HG03378 (cell line): ENCODE measurements at regions not wholly inside any gene's neighbourhood (a gene's known extent, or its start where the extent isn't known, plus 50 kb on each side); places are given as distances from the start of the nearest gene placed in this dataset.

ENCODE experiments used
- ATAC-seq: cut with Tn5 transposase; IDR thresholded peaks from one replicate; pipeline ENCODE4 v1.9.1; 2021; ENCODE audit warnings: mild to moderate bottlenecking, moderate library complexity; ENCODE audit not compliant: unreplicated experiment

DNA sequence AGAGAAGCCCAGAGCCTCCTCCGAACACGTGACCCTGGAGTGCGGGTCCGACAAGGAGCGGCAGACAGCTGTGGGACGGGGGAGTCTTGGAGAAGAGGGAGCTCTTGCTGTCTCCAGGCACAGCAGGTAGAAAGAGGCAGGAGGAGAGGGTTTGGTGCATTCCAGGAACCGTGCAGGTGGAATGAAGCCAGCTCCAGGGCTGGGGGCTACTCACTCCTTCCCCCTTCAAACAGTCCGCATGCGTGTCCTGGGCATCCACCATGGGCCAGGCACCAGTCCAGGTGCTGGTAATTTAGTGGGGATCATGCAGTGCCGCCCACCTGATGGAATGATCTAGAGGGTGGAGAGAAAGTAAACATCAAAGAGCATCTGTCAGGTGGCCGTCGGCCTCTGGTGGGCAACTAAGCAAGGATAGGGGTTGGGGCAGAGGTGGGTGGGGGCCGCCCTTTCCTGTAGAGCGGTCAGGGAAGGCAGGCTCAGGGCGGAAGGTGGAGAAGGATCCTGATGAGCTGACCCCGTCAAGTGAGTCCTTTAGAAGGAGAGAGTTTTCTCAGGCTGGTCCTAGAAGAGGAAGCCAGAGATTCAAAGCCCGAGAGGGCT, 850.0 kb downstream of the TBC1D22A start:
- no peak for ATAC-seq

DNA sequence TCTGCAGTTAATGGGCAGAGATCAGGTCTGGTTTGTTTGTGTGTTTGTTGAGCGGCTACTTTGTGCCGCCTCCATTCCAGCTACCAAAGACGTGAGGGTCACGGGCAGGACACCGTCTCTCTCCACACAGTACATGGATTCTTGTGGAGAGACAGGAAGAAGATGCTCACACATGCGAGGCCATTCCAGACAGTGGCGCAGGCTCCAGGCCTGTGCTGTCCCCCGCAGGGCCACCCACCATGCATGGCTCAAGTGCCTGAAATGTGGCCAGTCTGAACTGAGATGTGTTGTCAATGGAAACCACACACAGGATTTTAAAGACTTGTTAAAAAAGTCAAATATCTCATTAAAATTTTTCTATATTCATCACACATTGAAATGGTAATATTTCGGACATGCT, 848.3 kb downstream of the TBC1D22A start:
- no peak for ATAC-seq

DNA sequence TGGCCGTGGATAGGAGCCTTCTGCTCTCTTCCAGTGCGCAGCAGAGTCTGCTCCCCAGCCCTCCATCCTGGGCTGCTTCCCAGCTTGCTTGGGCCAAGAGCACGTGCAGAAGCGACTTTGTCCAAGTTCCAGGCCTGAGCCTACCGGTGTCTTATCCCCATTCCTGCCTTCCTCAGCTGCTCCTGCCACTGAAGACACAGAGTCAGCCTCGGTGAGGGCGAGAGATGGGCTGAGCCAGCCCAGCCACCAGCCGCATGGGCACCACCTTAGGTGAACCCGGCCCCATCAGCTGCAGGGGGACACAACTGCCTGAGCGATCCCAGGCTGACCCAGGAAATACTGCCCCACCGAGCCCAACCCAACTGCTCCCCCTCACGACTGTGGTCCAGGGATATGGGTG, 847.8 kb downstream of the TBC1D22A start:
- no peak for ATAC-seq

DNA sequence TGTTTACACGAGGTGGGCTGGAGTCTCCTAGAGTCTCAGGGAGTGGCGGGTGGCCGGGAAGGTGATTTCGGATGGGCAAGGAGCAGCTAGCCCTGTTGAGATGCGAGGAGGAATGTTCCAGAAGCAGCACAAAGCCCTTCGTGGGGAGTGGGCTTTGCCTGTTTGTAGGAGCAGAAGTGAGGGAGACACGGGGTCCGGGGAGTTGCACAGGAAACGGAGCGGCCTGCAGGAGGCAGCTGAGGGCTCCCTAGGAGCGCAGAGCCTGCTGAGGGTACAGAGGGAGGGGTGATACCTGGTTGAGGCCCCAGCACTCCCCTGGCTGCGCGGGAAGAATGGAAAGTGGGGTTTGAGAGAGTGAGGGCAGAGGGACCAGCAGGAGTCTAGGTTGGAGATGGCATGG, 847.2 kb downstream of the TBC1D22A start:
- ATAC-seq, result no peak

DNA sequence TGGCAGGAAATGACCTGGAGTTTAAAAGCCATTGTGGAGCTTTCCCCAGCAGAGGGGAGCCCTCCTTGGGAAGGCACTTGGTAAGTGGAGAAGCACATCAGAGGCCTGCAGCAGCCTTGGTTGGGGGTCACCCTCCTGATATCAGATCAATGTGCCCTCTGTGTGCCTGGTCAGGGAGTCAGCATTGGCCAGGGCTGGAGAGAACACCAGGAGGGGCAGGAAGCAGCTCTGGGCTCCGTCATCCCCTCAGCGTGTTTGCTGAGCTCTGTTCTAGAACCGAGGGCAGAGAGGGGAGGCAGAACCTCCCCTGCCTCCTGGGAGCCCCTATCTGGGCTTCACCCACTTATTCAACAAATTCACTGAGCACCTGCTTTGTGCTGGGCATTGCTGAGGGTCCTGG, 846.0 kb downstream of the TBC1D22A start:
- ATAC-seq, result no peak

DNA sequence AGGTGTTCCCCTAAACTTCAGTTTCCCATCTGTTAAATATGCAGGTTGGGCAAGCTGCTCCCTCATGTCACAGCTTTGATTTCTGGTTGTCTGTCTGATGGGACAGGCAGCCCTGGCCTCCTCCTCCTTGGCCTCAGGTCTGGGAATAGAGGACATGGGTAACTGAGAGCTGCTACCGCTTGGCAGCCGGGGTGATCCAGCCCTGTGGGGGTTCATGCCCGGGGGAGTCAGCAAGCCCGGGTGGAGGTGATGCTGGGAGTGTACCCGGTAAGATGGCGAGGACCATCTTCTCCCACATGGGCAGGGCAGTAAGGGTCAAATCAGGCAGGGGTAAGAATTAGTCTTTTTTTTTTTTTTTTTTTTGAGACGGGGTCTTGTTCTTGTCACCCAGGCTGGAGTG, 845.0 kb downstream of the TBC1D22A start:
- no peak for ATAC-seq

DNA sequence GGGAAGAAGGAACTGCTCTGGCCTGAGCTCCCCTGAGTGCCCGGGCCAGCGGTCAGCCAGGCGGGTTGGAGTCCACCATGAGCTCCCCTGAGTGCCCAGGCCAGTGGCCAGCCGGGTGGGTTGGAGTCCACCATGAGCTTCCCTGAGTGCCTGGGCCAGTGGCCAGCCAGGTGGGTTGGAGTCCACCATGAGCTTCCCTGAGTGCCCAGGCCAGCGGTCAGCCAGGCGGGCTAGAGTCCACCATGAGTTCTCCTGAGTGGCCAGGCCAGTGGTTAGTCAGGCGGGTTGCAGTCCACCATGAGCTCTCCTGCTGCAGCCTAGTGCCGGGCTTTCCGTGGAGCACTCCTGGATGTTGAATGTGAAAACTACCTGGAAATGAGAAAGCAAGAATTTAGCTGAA, 844.0 kb downstream of the TBC1D22A start:
- ATAC-seq, result no peak

DNA sequence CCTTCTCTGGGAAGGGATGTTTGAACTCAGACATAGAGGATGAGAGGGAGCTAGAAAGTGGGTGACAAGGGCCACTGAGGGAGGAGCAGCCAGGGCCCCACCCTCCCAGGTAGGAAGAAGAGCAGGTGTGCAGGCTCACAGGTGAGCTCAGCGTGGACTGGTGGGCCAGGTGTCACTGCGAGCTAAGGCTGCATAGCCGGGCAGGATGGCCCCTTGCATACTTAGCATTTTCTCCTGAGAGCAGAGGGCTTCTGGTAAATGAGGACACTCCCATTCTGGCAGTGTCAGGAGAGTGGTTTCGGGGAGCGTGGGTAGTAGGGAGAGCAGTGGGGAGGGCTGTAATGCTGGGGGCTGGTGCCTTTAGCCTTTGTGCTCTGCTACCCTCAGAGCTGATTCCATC, 843.4 kb downstream of the TBC1D22A start:
- ATAC-seq, result no peak

DNA sequence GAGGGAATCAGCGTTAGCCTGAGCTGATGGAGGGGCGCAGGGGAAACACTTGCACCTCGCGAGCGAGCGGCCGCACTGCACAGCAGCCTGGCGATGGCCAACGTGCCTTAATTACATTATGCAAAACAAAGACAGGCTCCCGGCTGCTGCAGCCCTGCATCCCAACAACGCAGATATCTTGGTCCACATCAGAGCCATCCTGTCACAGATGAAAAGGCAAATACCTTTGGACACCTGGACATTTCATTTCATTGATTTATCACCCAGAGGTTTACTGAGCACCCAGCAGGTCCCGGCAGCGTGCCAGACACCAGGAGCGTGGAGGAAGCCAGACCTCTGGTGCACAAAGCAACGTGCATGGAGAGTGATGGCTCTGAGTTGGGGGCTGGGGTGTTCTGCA, 843.0 kb downstream of the TBC1D22A start:
- ATAC-seq, result no peak

DNA sequence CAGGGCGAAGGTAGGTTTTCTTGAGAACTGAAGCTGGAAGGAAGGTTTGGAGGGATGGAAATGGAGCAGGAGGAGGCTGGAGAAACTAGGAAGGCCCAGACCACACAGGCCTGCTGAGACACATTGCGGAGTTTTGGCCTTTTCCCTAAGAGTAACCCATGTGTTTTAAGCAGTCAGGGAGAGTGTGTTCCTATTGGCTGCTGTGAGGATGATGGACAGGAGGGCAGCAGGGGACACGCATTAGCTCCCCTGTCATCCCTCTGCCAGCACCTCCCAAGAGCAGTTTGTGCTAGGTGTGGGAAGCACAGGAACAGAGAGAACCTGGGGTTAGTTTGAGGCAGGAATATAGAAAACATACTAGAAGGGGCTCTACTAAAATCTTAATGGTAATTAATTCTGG, 842.1 kb downstream of the TBC1D22A start:
- ATAC-seq, result no peak

DNA sequence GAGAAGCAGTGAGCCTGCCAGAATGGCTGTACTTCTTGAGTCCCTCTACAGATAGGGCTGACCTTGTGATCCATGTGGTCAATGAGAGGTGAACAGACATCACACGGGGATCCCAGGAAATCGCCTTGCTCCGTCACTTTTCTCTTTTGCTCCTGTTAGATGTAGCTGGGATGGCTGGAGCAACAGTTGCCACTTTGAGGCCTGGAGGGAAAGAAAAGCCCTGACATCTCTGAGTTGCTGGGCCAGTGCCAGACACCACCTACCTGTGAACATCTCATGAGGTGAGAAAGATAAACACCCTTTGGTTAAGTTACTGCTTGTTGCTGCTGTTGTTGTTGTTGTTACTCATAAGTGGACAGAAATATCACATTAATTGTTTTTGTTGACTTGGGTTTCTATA, 840.3 kb downstream of the TBC1D22A start:
- ATAC-seq, result no peak

DNA sequence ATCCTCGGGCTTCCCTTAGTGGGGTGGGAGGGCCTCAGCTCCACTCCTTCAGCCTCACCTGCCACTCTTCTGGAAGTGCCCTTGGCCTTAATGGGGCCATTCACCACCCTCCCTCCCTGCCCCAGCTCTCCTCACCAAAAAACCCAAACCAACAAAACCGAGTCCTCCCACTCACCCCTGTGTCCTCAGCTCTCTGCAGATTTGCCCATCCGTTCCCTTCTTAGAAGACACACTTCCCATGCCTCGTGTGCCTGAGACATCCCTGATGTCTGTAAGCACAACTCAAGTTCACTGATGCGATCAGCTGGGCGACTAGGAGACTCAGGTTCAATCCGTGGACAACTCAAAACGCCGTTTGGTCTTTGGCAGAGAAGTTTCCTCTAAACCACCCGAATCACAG, 839.2 kb downstream of the TBC1D22A start:
- no peak for ATAC-seq

DNA sequence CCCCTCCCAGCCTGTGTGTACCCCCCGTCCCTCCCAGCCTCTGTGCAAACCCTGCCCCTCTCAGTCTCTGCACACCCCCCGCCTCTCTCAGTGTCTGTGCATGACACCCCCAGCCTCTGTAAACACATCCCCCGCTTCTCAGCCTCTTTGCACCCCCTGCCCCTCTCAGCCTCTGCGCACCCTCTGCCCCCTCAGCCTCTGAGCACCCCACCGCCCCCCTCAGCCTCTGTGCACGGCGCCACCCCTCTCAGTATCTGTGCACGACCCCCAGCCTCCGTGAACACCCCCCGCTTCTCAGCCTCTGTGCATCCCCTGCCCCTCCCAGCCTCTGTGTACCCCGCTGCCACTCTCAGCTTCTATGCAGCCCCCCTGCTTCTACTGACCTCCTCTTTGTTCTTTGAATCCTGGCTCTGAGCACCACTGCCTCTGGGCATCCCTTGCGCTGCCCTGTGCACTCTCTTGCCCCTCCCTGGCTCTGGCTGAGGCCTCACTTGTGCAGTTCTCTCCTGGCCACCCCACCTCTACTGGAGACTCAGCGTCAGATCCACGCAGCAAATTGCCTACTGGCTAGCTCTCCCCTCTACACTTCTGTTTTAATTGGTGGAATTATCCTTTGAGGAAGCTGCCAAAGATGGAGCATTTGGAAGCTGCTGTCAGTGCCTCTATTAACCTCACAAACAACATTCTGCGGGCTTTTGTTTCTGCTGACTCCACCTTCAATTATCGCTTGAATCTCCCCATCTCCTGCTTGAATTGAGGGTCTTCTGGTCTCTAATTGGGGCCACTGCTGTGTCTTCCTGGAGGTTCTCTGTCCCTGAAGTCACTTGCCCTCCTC, 838.6 kb downstream of the TBC1D22A start:
- ATAC-seq, result no peak

DNA sequence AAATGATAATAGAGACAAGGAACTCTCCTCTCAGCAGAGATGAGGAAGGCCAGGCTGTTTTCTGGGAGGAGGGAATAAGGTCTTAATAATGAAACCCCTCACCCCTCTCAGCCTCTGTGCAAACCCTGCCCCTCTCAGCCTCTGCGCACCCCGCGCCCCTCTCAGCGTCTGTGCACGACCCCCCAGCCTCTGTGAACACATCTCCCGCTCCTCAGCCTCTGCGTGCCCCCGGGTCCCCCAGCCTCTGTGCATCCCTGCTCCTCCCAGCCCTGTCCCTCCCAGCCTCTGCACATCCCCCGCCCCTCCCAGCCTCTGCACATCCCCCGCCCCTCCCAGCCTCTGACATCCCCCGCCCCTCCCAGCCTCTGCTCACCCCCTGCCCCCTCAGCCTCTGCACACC, 837.8 kb downstream of the TBC1D22A start:
- ATAC-seq, result no peak

DNA sequence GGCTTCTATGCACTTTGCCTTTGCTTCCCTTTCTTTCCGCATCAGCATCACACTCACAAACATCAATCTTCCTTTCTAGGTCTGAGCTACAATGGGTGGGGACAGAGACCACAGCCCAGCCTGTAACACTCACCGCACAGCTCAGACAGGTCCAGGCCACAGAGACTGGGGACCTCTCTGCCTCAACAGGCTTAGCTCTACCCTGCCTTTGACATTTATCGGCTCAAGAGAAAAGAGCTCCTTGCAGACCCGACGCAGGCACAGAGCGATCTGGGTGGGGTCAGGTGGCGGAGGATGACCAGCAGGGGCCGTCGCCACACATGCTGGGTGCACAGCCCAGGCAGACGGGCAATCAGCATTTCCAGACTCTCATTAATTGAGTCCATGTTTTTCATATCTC, 837.3 kb downstream of the TBC1D22A start:
- no peak for ATAC-seq

DNA sequence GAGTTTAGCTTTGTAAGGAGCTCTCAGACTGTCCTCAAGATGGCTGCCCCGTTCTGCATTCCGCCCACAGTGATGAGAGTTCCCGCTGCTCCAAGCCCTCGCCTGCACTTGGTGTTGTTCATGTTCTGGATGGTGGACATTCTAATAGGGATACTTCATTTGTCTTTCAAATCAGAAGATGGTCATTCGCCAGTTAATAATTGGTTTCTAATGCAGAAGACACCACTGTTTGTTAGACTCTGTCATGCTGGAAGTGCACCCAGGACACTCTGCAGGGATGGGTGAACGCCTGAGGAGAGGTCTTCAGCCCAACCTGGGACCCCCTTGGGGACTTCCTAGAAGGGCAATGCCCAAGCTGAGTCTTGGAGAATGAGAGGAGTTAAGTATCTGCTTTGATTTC, 836.4 kb downstream of the TBC1D22A start:
- ATAC-seq, result no peak

DNA sequence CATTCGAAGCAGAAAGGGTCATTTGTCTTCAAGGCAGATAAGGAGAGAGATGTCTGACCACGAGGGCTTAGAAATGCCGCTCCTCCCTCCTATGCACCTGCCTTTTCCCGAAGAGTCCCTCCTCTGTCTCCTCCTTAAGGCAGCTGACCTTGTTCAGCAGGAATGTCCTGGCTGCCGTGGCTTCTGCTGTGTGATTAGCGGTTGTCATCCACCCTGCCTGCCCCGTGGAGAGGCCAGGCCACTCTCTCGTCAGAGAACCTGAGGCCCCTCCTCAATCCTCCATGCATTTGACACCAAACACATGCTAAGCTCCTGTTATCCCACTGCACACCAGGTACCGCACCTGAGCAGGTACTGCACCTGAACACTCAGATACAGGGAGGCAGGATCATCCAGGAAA, 834.6 kb downstream of the TBC1D22A start:
- no peak for ATAC-seq

DNA sequence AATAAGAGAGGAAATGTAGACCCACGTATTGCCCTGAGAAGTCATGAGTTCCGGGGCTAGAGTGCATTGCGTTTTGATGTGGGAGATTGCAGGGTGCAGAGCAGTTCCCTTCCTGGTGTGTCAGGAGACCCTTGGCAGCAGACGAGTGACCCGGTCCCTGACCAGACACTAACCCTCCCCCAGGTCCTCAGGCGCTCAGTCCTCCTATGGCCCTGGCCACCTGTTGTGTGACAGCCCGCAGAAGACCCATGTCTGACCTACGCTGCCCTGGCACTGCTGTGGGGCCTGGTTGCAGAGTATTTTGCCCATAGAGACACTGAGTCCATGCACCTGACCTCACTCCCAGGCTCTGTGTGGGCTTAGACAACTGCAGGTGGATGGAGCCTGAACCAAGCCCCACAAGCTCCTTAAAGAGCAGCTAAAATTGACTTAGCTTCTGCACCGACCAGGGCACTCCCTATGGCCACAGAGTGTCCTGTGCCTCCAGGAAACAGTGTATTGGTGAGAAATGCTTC, 833.8 kb downstream of the TBC1D22A start:
- no peak for ATAC-seq

DNA sequence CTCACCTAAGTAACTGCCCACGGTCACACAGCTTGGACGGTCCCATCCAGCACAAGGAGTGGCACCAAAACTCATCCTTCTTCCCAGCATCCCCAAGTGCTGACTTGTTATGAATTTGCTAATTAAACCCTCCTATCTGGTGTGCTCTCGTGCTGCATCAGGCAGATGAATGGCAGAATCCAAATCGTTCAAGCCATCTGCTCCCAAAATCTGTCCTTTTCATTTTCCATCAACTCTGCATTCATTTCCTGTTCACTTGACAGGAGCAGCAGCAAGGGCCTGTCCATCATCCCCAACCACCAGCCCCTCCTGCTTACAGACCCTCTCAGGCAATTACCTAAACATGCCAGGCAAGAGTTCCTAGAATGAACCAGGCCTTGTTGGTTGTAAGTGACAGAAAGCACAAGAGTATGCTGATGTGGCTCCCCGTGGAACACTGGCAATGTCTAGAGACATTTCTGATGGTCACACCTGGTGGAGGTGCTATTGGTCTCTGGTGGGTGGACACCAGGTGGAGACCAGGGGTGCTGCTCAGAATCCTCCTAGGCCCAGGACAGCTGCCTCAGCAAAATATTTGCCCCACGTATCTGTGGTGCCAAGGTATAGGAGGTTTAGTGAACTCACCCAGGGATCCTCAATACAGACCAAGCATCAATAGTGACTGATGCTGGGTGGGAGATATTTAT, 832.5 kb downstream of the TBC1D22A start:
- ATAC-seq, result no peak

DNA sequence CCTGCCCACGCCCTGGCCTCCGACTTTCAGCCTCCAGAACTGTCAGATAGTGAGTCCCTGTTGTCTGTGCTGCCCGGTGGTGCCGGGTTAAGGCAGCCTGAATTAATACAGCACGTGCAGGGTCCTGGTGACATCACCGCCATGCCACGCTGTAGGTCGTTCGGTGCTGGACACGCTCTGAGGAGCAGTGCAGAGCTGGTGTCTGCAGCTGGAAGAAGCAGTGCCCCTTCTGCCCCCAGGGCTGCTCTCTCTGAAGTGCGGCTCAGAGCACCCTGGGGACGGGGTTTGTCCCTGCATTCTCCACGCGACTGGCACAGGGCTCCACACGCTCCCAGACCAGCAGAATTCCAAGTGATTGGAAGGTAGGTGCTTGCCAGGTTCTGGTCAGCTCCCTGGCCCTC, 831.5 kb downstream of the TBC1D22A start:
- no peak for ATAC-seq

DNA sequence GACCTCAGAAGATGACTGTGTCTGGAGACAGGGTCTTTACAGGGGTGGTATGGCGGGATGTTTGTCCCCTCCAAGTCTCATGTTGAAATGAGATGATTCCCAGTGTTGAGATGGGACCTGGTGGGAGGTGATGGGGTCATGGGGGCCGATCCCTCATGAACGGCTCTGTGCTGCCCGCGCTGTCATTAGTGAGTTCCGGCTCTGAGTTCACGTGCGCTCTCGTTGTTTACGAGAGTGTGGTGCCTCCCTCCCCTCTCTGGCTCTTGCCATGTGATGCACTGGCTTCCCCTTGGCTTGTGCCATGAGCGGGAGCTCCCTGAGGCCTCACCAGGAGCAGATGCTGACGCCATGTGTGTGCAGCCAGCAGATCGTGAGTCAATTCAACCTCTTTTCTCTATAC, 830.8 kb downstream of the TBC1D22A start:
- ATAC-seq, result no peak

DNA sequence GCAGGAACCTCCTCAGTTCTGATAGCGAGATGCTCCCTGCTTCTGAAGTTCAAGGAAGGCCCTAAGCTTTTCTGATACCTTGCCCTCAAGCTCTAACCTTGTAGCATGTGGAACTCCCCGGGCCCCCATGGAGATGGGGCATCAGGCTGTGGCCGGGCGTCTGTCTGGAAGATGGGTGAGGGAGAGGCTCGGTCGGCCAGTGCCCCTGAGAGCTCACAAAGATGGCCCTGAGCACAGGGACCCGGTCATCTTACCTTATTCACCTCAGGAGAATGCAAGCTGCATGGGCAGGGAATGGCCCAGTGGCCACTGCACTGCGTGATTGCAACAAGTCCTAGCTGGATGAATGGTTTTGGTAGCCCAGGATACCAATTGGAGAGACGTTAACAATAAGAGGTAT, 830.3 kb downstream of the TBC1D22A start:
- ATAC-seq, result no peak
